ENCODE measurements at regions not wholly inside any gene's neighbourhood (a gene's known extent, or its start where the extent isn't known, plus 50 kb on each side); places are given as distances from the start of the nearest gene placed in this dataset.

DNA sequence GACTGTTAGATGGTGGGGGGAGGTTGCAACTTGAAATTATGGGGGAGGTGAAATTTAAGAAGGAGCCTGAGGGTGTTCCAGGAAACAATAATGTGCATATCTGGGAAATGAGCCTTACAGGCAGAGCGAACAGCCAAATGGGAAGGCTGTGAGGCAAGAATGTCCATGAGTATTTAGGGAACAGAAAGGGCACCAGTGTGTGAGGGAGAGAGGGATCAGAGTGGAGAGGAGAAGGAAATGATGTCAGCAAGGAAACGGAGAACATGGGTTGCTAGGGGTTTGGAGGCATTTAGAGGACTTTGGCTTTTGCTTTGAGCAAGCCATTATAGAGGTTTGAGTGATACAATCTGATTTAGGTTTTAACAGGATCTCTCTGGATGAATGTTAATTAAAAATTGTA lies 285.4 kb downstream of the TLE4 start:
- DNase-seq = no peak

DNA sequence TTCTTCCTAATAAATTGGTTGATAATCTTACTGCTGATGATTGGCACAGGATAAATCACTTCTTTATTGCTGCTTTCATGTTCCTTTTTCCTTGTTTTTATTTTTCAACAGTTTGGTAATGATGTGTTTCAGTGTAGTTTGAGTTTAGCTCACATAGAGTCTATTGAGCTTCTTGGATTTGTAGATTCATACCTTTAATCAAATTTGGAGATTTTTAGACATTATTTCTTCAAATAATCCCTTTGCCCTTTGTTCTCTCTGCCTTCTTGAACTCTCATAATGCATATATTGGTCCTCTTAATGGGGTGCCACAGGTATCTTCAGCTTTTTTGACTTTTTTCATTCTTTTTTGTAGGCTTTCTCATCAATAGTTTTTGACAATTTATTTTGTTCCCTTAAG lies 275.3 kb downstream of the TLE4 start:
- DNase-seq = no peak
- Histone ChIP-seq H3K36me3 (no peaks in the 10 kb centered on the region), H3K27ac (no peak overlapping the region), H3K27me3 (no peaks in the 10 kb centered on the region), H3K4me1 (no peaks in the 10 kb centered on the region), H3K4me3 (no peak overlapping the region), H3K9me3 (peaks cover 12 to 13% of the 10 kb centered on the region in 2 donors)
- TF ChIP-seq POLR2A (IDR thresholded peaks at IDR 0.05) (no peak), EP300 (IDR thresholded peaks at IDR 0.05; ENCODE audit: low read depth) (no peak), POLR2AphosphoS5 (IDR thresholded peaks at IDR 0.05) (no peak)
- TF ChIP-seq, protein P1, sequence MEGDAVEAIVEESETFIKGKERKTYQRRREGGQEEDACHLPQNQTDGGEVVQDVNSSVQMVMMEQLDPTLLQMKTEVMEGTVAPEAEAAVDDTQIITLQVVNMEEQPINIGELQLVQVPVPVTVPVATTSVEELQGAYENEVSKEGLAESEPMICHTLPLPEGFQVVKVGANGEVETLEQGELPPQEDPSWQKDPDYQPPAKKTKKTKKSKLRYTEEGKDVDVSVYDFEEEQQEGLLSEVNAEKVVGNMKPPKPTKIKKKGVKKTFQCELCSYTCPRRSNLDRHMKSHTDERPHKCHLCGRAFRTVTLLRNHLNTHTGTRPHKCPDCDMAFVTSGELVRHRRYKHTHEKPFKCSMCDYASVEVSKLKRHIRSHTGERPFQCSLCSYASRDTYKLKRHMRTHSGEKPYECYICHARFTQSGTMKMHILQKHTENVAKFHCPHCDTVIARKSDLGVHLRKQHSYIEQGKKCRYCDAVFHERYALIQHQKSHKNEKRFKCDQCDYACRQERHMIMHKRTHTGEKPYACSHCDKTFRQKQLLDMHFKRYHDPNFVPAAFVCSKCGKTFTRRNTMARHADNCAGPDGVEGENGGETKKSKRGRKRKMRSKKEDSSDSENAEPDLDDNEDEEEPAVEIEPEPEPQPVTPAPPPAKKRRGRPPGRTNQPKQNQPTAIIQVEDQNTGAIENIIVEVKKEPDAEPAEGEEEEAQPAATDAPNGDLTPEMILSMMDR (IDR thresholded peaks at IDR 0.05) = no peak
- intact Hi-C loops (cut with DNase I; ENCODE audit: low total_unique reads) = no loop called here
- in situ Hi-C loops (cut with MboI; ENCODE audit: low pct_ligation_motif_present in 1 of 4, low pct_unique_long_range_greater_than_20kb in 1 of 4, low sequenced_read_pairs in 3 of 4) = no loop called here

More for the DNA sequence above, 285.4 kb downstream of the TLE4 start:
- H3K4me3 ChIP-seq = no peak overlapping the region
- H3K27me3 ChIP-seq = no peaks in the 10 kb centered on the region
- no peaks in the 10 kb centered on the region for H3K9me3 ChIP-seq
- WGBS, 2 donors (ENCODE audit: low coverage in 1 of 2) = 88% methylated on average over 2 of the region's 2 CpGs
- intact Hi-C loops (cut with DNase I; ENCODE audit: low total_unique reads) (no loop called here), in situ Hi-C loops (cut with MboI; ENCODE audit: low pct_ligation_motif_present in 1 of 4, low pct_unique_long_range_greater_than_20kb in 1 of 4, low sequenced_read_pairs in 3 of 4) (no loop called here)
- TF ChIP-seq POLR2AphosphoS5 (IDR thresholded peaks at IDR 0.05) = no peak
- H3K27ac ChIP-seq = no peak overlapping the region
- no peaks in the 10 kb centered on the region for H3K4me1 ChIP-seq
- H3K36me3 ChIP-seq = no peaks in the 10 kb centered on the region

DNA sequence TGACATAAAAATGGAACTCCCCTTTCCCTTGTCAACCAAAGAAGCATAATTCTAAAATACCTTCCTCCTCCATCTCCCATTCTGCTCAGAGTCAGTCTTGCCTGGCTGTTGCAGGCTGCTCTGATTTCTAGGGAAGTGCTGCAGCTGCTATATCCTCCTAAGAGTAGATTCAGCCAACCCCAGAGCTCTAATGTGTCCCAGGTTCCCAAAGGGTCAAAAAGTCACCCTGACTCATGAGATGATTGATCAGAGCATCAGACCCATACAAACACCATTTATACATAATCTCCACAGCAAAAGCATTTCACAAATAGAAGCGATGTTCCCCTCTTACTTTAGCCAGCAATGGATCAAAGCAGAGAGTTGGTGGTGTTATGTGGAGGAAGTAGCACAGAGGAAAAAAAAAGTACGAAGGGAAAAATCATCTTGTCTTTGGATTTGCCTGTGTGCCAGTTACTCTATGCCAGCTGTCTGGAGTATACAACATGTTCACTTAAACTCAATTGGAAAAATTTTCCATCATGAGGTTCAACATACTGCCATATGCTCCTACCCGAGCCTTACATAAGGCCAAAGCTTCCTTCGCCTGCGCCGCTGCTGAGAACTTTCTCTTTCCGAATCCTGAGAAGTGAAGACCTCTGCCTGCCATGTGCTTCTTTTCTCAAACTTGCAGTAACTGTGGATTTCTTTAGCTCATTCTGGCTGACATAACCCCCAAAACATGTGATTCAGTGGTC lies 258.0 kb downstream of the TLE4 start:
- no peaks in the 10 kb centered on the region for H3K27me3 ChIP-seq
- no peak for TF ChIP-seq POLR2AphosphoS5 (IDR thresholded peaks at IDR 0.05)
- TF ChIP-seq, protein P1 (IDR thresholded peaks at IDR 0.05) = no peak
- TF ChIP-seq EP300 (IDR thresholded peaks at IDR 0.05; ENCODE audit: low read depth) = no peak
- TF ChIP-seq POLR2A (IDR thresholded peaks at IDR 0.05) = no peak
- no peaks in the 10 kb centered on the region for H3K36me3 ChIP-seq
- no peak overlapping the region for H3K4me3 ChIP-seq
- no peaks in the 10 kb centered on the region for H3K9me3 ChIP-seq
- intact Hi-C loops (cut with DNase I; ENCODE audit: low total_unique reads) (no loop called here), in situ Hi-C loops (cut with MboI; ENCODE audit: low pct_ligation_motif_present in 1 of 4, low pct_unique_long_range_greater_than_20kb in 1 of 4, low sequenced_read_pairs in 3 of 4) (loop anchor here in 1 of 4 donors (10.0 kb wide), 1 partner anchor 55 kb away; no protein-coding TSS in a partner anchor)
- WGBS, 2 donors (ENCODE audit: low coverage in 1 of 2) = 94 to 100% methylated on average over 7 of the region's 7 CpGs
- H3K27ac ChIP-seq = no peak overlapping the region
- H3K4me1 ChIP-seq = no peaks in the 10 kb centered on the region
- DNase-seq = no peak

DNA sequence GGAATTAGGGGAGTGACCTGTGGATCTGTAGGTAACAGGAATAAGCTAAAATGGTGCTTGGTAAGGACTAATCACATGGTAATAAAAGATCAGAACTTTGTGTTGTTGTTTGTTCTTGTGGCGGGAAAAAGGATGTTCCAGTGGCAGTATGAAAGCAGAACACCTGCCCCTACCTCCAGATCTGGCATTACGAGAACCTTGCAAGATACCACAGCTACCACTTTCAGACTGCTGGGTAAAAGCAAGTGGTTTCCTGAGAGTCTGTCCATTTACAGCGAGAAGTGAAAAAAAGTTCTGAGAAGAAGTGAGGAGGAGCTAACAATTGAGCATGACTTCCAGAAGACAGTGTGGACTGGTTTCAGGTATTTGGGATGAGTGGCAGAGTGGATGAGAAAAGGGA lies 252.5 kb downstream of the TLE4 start:
- H3K9me3 ChIP-seq = no peaks in the 10 kb centered on the region
- no peaks in the 10 kb centered on the region for H3K4me1 ChIP-seq
- WGBS, 2 donors (ENCODE audit: low coverage in 1 of 2) = 75 to 88% methylated on average over 3 of the region's 3 CpGs
- no peak overlapping the region for H3K4me3 ChIP-seq
- no peaks in the 10 kb centered on the region for H3K27me3 ChIP-seq
- H3K27ac ChIP-seq = peak overlapping the region in 1 of 4 donors; percentile 25
- TF ChIP-seq POLR2AphosphoS5 (IDR thresholded peaks at IDR 0.05) = no peak
- TF ChIP-seq EP300 (IDR thresholded peaks at IDR 0.05; ENCODE audit: low read depth) = no peak
- TF ChIP-seq POLR2A (IDR thresholded peaks at IDR 0.05) = no peak
- TF ChIP-seq, protein P1 (IDR thresholded peaks at IDR 0.05) = no peak
- peak; percentile 18 for DNase-seq
- intact Hi-C loops (cut with DNase I; ENCODE audit: low total_unique reads) = no loop called here
- no peaks in the 10 kb centered on the region for H3K36me3 ChIP-seq
- in situ Hi-C loops (cut with MboI; ENCODE audit: low pct_ligation_motif_present in 1 of 4, low pct_unique_long_range_greater_than_20kb in 1 of 4, low sequenced_read_pairs in 3 of 4) = loop anchor here in 1 of 4 donors (10.0 kb wide), 1 partner anchor 61 kb away; no protein-coding TSS in a partner anchor

Data from transverse colon (tissue), 4 donors.